ENCODE measurements at regions not wholly inside any gene's neighbourhood (a gene's known extent, or its start where the extent isn't known, plus 50 kb on each side); places are given as distances from the start of the nearest gene placed in this dataset.

- no peak for TF ChIP-seq EZH2 (IDR thresholded peaks at IDR 0.05; ENCODE audit: low read depth)
- TF ChIP-seq CTCF (conservative IDR thresholded peaks at IDR 0.05): no peak
These were observed 394.3 kb upstream of the SLIT2 start for GRCh38 chr4:19857380-19857779.

All from PC-9 (cell line).